ENCODE measurements at regions not wholly inside any gene's neighbourhood (a gene's known extent, or its start where the extent isn't known, plus 50 kb on each side); places are given as distances from the start of the nearest gene placed in this dataset.
"Not testable (repeated sequence)": the region's sequence is repeated elsewhere in the genome, so short reads cannot be mapped to it uniquely, and the experiment has no call there.

DNA sequence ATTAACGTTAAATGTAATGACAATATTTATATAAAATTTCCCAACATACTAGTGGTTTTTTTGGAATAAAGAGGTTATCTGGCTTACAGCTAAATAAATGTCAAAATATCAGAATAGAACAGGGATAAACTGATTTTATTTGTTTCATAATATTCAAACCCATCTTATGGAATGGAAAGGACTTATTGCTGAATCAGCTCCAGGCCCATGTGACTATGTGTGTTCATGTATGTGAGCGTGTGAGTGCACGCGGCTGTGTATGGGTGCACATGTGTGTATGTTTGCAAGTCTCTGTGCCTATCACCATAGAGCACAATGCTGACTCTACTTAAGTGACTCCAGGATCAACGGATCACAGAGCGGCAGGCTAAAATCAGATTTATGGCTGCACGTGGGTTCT, 392.3 kb upstream of the GRM7 start:
- intact Hi-C loops (cut with micrococcal nuclease) = no loop called here

DNA sequence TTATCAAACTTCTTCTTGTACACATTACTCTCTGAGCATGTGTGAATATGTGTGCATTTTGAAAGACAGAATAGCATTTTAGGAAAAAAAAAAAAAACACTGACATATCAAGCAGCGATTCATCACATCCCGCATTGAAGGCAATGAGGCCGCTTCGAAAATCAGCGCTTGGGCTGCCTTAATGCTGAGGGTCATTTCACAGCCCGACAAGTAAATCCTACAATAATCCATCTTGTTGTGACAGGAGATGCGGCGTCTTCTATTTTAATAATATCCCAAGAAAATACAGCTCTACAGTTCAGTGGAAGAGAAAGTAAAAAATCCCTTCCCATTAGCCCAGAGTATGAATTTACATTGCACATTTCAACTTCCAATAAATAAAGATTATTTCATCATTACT, 389.2 kb upstream of the GRM7 start:
- intact Hi-C loops (cut with micrococcal nuclease) = no loop called here

- intact Hi-C loops (cut with micrococcal nuclease) = not testable (repeated sequence)
Observed at GRCh38 chr3:6490487-6491327, 370.2 kb upstream of the GRM7 start.

- intact Hi-C loops (cut with micrococcal nuclease) = no loop called here
Observed at GRCh38 chr3:6491768-6492167, 369.1 kb upstream of the GRM7 start.

DNA sequence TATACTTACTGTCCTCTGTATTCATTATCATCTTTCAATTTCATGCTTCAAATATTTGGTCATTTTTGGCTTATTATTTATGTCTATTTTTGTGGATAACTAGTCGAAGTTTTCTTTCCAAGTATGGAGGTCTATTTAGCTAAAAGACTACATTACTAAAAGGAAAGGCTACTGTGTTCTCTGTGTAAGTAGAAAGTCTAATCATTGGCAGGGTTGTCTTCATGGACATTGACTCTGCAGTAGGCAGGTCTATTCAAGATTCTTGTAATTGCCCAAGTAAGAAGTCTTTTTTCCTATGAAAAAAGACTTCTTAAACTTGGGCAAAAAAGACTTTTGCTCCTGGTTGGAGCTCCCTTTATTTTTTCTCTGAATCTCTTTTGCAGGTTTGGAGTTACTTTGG, 368.6 kb upstream of the GRM7 start:
- intact Hi-C loops (cut with micrococcal nuclease) = no loop called here

DNA sequence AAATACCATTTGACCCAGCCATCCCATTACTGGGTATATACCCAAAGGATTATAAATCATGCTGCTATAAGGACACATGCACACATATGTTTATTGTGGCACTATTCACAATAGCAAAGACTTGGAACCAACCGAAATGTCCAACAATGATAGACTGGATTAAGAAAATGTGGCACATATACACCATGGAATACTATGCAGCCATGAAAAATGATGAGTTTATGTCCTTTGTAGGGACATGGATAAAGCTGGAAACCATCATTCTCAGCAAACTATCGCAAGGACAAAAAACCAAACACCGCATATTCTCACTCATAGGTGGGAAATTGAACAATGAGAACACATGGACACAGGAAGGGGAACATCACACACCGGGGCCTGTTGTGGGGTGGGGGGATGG, 362.0 kb upstream of the GRM7 start:
- intact Hi-C loops (cut with micrococcal nuclease) = not testable (repeated sequence)

- intact Hi-C loops (cut with micrococcal nuclease) = no loop called here
Observed at GRCh38 chr3:6504347-6504746, 356.6 kb upstream of the GRM7 start.

DNA sequence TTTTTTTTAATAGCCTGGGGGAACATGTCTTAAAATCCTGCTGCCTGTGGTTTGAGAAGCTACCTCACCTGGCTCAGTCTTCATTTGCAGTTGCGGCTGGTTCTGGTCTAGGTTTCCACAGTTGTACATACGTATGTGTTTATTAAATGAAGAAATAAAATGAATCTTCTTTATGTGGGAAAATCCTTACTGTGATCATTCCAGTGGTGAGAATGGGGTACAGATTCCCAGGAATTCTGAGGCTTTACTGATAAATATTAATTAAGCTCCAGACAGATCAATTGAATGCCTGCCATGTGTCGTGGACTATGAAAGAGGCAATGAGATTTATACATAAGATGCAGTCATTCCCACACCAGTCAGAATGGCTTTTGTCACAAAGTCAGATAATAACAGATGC, 356.1 kb upstream of the GRM7 start:
- intact Hi-C loops (cut with micrococcal nuclease) = no loop called here

- intact Hi-C loops (cut with micrococcal nuclease) = no loop called here
Observed at GRCh38 chr3:6508410-6508759, 352.5 kb upstream of the GRM7 start.

- intact Hi-C loops (cut with micrococcal nuclease) = no loop called here
Observed at GRCh38 chr3:6509576-6509975, 351.3 kb upstream of the GRM7 start.

DNA sequence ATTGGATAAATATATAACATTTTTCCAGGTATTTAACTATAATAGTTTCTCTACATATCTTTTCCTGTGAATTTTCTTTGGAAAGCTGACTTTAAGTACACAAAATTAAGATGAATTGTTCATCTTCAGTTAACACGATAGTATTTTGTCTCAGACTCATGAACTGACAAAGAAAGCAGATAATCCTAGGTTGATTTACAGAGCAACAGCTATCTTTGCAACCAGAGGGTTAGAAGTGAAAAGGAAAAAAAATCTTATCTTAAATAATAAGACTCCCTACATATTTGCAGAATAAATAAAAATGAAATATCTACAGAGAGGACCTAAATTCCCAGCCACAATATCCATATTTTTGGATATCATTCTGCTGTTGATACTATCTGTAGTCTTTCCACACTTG, 350.2 kb upstream of the GRM7 start:
- intact Hi-C loops (cut with micrococcal nuclease) = no loop called here

- intact Hi-C loops (cut with micrococcal nuclease) = no loop called here
Observed at GRCh38 chr3:6512172-6512800, 348.6 kb upstream of the GRM7 start.

DNA sequence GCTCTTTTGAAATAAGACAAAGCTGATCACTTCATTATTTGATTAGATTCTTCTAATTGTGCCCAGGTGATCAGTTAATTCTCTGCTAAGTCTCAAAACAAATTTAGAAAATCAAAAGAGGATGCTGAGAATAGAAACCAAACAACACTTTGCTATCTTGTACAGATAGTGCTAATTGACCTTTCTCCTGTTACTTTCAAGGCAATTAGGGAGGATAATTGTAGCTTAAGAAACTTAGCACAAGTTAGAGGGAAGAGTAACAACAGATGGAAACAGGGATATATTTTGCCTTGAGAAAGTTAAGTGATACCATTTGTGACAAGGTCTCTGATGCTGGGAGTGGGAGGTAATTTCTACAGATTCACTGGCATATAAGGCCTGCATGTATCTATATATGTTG, 344.8 kb upstream of the GRM7 start:
- intact Hi-C loops (cut with micrococcal nuclease) = no loop called here

DNA sequence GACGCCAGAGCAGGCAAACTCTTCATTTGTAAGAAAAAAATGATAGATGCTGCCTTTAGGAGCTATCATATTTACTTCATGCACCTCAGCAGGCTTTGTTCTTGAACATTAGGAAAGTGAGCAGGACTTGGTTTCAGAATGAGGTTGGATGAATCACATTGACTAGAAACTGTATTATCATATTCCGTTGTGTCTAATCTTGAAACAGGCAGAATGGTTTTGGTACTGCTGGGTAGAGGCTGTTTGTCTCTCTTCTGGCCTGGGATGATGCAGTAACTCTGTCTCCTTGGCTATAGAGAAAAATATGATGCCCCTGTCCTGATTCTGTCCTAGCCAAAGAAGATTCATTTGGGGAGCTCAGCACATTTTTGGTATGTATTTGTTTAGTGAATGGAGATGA, 344.2 kb upstream of the GRM7 start:
- intact Hi-C loops (cut with micrococcal nuclease) = no loop called here

DNA sequence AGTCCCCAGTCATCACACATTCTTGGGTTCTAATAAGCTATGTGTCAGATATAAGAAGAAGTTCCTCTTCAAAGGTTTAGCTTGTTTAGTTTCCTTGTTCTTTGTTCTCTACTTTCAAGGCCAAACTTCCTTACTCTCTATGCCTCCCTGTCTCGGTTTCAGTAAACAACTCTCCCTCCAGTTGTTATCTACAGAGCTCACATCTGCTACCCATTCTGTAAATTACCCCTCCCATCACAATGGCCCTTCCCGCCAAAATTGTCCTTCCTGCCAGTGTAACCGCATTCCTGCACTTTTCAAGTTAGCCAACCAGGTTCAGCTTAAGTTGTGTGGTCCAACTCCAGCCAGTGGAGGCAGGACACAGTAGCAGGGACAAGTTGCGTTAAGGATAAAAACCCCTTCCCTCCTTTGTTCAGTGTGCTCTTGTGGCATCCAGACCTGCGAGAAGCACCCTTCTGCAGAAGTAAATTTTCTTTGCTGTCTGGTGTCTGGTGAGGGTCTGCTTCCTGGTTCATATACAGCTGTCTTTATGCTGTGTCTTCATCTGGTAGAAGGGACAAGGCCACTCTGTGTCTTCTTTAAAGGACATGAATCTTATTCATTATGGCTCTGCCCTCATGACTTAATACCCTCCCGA, 342.1 kb upstream of the GRM7 start:
- intact Hi-C loops (cut with micrococcal nuclease) = no loop called here

GRCh38 chr3:6521369-6522113, 339.4 kb upstream of the GRM7 start:
- intact Hi-C loops (cut with micrococcal nuclease) = no loop called here

DNA sequence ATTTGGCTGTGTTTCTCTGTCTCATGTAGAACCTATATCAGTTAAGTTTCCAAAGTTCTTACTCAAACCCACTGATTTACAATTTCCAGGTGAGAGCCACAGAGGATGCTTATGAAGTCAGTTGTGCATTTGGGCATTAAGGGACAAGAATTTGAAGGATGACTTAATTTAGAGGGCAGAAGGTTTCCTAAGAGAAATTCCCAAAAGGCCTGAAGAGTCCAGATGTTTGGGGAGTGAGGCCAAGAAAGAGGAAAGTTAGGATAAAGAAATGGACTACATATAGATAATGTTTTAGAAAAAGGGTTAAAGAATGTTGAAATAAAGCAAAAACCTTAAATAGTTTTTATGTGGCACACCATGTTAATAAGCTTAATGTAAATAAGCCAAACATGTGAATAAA, 338.7 kb upstream of the GRM7 start:
- intact Hi-C loops (cut with micrococcal nuclease) = no loop called here

- intact Hi-C loops (cut with micrococcal nuclease) = no loop called here
Observed at GRCh38 chr3:6523043-6523442, 337.9 kb upstream of the GRM7 start.

DNA sequence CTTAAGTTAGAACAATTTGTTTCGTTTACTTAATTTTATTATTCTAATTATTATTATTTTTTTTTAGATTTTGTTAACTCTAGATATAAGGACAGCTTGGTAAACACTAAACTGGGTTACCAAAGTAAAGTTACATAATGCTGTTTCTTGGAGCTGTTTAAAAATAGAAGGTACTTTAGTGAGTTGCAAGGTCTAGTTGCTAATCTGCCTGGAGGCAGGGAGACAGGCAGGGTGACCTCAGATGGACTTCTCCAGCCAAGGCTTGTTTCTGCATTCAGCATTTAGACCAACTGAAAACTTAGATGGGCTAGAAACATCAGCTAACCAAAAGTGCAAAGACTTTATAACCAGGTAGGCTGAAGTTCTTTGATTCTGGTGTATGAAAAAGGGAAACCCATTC, 336.4 kb upstream of the GRM7 start:
- intact Hi-C loops (cut with micrococcal nuclease) = no loop called here

DNA sequence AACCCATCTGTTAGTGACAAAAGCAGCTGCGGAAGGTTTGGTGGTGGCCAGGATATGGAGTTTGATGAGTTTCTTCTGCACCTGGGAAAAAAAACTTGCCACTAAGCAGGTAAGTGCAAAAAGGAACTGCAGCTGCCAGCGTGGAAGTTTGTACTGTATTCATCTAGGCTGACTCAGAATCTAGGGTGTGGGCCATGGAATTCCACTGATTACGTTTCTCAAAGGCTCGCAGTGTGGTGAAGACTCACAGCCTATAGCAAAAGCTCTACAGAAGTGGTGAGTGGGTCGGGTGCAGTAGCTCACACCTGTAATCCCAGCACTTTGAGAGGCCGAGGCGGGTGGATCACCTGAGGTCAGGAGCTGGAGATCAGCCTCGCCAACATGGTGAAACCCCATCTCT, 334.6 kb upstream of the GRM7 start:
- intact Hi-C loops (cut with micrococcal nuclease) = no loop called here

DNA sequence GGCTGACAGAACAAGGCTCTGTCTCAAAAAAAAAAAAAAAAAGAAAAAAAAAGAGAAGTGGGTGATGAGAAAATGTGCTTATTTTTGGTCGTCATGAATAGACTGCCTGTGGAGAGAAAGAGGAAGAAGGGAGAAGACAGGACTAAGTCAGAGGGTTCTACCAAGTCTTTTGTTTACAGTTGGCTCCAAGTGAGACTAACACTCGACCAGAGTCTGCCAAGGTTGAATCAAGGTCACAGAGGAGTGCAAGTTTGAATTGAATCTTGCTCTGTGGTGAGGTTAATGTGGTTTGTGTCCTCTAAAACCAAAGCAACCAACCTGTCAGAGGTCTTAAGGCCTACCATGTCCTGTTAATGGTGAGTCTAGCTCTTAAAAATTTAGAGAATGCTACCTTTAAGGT, 334.1 kb upstream of the GRM7 start:
- intact Hi-C loops (cut with micrococcal nuclease) = no loop called here

- intact Hi-C loops (cut with micrococcal nuclease) = no loop called here
Observed at GRCh38 chr3:6528951-6529350, 332.0 kb upstream of the GRM7 start.
